NCI-H2171 (cell line): ENCODE measurements at regions not wholly inside any gene's neighbourhood (a gene's known extent, or its start where the extent isn't known, plus 50 kb on each side); places are given as distances from the start of the nearest gene placed in this dataset.

ENCODE experiments used
- DNase-seq: peaks from one replicate; lab custom pipeline; 2025; lab: John Stamatoyannopoulos, UW

DNA sequence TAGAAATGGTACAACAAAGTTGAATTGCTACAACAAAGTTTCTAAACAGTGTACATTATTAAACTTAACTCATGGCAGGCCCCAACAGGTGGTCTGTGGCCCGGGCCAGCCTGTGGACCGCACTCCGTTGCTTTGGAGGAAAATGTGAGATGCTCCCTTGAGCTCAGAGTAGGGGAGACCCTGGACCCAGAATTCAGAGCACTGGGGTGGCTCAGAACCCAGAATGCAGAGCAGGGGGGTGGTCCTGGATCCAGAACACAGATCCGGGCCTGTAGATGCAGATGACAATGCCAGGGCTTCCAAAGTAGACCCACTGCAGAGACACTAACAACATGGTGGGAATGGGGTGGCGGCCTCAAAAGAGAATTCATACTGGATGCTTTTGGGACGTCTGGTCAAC is 311.0 kb downstream of the NDUFA10 start:
- no peak for DNase-seq

DNA sequence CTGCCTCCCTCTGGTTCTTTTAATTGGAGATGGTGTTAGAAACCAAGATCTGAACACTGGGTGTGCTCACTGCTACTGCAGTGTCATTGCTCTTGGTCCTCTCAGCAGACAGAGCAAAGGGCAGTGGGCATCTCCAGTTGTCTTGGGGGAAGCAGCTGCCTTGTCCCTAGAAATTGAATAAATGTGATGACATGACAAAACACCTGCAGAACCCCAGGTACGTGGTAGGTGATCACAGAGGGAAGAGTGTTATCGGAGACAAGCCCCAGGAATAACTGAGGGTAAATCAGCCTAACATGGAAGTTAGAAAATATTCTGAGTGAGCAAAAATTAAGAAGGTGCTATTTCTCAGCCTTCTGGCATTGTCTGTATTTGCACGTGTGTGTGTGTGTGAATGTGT is 311.9 kb upstream of the HDAC4 start:
- DNase-seq, result no peak

DNA sequence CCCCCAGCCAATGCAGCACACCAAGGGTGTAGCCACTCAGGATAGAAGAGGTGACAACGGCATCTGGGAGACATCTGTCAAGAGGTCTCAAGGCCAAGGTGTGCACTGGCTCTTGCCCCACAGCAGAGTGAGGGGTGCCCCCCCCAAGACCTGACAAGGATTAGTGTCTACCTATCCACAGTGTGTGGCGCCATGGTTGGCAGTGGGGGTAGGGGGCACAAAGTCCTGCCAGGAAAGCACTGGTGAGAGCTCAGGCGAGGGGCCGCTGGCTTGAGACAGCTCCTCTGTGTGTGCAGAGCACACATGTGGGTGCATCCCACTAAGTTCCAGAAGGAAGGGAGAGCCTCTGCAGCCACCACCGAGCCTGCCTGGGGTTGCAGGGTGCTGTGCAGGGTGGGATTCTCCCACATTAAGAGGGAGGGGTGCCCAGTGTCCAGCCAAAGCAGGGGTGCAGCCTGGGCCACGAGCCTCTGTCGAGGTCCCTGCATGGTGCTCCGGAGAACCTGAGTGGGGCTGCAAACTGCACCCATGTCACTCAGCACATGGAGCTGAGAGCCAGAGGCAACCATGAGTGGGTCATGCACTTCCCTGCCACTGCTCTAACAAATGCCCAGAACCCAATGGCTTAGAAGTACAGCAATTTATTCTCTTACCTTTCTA is 311.2 kb upstream of the HDAC4 start:
- no peak for DNase-seq

DNA sequence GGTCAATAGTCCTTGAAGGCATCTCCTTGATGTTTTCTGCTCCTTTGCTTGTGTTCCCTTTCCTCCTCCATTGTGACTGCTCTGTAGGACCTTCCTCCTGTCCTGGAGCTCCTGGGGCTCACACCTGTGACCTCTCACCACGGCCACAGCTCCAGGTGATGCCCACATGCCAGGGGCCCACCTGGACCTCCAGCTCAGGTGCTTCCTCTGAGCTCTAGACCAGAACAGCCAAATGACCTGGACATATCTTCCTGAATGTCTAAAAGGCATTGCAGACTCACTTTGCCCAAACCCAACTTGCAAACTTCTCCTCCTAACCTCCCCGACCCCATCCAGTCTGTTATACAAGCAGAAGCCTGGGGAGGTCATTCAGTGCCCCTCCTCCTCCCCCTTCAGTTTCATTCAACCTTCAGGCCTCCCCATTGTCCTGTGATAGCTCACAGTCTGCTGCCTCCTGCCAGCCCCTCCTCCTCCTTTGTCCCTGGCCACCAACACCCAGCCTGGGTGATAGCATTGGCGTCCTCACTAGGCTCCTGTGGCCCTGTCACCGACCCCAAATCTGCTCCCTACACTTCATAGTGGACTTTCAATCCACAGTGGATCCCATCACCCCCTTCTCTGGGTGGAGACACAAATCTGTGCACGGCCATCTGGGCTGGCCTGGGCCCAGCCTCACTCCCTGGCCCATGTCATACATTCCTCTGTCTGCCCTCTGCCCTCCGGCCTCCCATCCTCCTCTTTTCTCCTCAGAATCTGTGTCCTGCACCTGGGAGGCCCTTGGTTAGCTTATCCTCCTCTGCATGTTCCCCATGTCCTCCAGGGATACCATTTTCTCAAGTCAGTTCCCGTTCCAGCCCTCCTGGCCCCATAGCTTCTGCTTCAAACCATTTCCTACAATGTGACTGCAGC is 310.4 kb upstream of the HDAC4 start:
- DNase-seq, result no peak

DNA sequence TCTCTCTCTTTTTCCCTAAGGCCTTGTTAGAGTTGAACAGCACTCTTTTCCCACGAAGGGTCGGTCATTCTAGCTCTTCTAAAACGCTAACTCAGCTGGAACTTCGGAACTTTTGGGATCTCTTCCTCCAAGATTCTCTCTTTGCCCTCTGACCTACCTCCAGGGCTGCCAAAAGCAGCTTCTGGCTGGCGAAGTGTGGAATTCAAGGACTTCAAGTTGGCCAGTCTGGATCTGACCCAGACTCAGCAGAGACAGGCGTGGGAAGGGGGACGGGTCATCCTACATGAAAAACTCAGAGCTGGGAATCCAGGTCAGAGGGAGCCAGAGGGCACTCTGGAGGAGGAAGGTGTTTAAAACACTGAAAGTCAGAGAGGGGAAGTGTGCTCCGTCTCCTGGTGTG is 305.5 kb upstream of the HDAC4 start:
- no peak for DNase-seq

DNA sequence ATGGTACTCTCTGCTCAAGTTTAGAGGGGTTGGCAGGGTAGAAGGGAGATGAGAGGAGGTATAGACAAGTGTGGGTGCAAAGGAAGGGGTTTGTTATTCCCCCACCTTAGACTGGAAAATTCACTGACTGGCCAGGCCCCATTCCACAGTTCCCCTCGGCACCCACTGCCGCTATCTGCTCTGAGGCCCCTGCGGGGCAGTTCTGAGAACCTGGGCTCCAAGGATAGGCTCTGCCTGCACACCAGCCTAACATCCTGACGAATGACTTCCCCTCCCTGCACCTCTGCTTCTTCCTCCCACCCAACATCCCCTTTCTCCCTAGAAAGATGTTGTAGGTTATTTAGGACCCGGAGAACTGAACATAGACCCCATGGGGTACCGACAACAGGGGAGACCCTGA is 303.9 kb upstream of the HDAC4 start:
- no peak for DNase-seq

DNA sequence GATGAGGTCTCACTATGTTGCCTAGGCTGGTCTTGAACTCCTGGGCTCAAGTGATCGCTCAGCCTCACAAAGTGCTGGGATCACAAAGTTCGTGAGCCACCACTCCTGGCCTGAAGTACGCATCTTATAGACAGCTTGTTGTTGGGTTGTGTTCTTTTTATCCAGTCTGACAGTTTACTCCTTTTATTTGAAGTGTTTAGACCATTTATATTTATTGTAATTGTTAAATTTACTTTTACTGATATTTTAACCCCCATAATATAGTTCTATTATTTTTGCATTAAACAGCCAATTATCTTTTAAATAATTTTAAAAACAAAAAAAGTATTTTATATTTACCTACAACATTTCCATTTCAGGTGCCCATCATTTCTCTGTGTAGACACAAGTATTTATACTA is 303.0 kb upstream of the HDAC4 start:
- DNase-seq, result no peak

DNA sequence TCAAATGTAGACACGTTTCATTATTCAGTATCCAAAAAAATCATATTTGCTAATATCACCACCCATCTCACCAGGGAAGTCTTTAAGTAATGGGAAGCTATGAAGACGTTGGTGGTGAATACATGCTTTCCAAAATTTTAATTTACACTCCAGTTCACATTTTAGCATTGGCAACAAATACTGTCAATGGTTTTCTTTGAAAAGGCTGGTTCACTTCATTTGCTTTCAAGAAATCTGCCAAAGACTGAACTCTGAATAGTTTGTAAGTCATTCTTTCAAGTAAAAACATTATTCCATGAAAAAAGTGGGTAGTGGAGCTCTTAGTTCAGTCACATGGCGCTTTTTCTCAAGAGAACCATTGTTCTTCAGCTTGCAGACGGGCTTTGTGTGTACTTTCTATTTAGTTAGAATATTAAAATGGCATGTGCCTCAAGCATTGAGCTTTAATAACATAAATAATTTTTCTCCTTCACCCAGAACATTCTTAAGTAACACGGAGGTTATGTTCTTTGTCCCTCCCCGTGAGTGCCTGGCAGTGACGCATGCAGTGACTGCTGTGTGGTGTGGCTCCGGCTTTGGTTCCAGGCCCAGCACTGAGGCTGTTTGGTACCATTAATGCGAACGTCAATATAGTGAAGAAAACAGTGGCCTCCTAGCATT is 300.0 kb upstream of the HDAC4 start:
- no peak for DNase-seq

DNA sequence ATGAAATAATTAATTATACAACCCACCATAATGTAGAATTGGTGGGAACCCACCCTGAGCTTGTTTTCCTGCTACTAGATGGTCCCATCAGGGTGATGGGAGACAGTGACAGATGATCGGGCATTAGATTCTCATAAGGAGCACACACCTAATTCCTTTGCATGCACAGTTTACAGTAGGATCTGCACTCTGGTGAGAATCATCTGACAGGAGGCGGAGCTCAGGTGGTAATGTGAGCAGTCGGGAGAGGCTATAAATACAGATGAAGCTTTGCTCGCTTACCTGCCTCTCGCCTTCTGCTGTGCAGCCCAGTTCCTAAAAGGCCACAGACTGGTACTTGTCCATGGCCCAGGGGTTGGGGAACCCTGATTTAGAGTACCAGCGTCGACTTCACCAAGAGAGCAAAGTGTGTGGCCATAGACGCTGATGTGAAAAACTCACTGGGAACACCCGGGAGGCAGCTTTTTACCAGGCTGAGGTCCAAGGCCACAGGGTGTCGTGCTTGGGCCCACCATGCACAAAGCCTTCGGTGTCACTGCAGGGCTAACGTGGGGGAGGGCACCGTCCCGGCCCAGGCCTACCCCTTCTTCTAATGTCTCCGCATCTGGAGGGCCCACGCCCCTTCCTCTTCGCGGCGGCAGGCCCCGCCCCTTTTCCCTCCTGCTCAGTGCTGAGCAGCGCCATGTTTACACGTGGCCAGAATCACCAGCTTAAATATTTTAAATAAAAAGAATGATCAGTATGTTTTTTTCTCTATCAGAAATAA is 296.8 kb upstream of the HDAC4 start:
- no peak for DNase-seq

DNA sequence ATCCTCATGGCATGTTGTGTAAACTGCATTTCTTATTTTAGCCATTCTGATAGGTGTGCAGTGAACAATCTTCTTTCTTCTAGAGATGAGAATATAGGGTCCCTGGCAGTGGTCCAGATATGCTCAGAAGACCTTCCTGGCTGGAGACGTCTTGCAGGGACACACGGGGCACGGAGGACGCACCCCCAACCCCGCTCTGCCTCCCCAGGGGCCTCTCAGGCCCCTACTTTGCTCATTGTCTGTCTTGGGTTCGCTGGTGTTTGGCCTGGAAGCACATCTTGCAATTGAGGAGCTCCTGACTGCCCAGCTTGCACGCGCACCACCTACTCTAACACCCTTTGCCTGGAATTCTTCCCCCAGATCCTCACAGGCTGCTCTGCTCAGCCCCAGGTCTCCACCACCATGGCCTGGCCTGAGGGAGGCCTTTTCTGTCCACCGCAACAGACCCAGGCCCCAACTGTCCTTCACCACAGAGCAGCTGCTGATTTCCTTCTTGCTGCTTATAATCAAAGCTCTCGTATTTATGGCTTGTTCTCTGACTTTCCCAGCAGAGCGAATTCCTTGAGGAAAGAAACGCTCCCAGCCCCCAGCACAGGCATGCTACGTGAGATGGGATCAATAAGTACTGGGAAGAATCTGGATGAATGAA is 295.9 kb upstream of the HDAC4 start:
- DNase-seq, result no peak

DNA sequence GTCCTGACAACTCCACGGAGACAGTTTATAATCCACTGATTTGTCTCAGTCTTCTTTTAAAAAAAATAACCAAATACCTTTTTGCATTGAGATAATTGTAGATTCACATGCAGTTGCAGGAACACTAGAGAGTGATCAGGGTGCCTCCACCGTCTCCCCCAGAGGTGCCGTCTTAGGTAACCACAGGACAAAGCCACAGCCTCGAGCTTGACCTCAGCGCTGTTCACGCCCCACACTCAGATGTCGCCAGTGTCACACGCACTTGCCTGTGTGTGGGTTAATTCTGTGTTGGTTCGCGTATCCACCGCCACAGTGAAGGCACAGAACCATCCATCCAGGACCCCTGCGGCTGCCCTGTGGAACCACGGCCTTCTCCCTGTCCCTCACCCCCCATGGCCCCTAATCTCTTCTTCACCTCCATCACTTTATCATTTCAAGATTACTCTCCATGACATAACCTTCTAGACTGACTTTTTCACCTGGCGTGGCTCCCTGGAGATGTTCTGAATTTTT is 295.0 kb upstream of the HDAC4 start:
- no peak for DNase-seq

DNA sequence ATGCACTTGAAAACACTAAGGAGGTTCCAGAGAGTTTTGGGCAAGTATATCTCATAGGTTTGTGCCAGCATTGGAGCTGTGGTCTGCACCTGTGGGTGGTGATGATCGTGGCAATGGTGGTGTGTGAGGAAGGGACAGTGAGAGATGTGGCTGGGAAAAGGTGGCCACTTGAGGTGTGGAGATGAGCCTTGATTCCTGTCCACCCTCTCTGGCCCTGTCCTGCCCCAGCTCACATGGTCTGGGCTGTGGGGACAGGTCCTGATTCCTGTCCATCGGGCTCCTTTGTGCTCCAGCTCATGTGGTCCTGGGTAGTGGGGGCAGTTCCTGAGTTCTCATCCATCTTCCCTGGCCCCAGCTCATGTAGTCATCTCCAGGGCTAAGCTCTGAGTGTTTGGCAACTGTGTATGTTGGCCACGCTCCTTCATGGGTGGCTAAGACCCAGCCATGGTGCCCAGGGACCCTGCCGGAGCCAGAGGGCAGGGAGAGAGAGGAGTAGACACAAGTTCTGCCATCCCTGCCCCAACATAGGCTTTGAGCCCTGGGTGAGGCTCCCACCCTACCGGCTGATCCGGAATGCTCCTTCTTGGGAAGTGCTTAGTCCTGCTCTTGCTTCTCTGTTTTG is 294.4 kb upstream of the HDAC4 start:
- DNase-seq, result no peak

DNA sequence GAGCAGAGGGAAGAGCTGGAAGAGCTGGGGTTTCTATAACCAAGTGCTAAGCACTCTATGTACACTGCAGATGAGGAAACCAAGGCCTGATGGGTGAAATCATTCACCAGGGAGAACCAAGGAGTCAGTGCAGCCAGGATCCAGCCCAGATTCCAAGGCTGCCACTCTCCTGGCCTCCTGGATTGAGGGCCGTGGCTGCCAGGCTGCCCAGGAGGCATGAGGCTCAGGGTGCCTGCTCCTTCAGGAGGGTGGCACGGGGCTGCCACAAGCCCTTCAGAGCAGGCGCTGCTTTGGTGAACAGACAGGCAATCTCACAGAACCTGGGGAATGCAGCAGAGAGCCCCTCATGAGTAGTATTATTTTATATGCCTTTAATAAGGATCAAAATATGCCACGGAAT is 293.7 kb upstream of the HDAC4 start:
- no peak for DNase-seq

DNA sequence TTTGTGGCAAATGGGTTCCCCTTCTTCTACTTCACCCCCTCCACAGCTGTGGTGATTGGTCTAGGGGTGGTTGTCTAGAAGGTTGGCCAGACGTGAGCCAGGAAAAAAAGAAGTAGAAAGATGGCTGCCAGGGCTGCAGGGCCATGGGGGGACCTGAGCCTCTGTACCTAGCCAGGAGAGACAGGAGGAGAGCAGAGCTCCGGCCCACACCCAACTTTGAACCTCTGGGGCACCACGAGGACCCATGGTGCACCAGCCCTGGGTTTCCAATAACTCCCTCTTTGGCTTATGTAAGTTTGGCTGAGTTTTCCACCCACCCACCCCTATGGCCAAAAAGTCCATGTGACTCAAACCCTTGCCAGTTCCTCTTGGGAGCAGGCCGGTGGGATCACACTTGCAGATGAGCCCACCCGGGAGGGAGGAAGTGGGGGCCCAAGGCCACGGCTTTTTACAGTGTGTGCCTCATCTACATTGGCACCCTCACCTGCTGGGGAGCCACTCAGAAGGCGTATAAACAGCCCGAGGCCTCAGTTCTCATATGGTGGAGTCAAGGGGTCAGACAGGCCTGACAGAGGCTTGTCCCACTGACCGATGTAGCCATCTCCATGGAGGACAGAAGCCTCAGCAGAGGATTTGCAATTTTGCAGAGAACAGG is 293.1 kb upstream of the HDAC4 start:
- no peak for DNase-seq

DNA sequence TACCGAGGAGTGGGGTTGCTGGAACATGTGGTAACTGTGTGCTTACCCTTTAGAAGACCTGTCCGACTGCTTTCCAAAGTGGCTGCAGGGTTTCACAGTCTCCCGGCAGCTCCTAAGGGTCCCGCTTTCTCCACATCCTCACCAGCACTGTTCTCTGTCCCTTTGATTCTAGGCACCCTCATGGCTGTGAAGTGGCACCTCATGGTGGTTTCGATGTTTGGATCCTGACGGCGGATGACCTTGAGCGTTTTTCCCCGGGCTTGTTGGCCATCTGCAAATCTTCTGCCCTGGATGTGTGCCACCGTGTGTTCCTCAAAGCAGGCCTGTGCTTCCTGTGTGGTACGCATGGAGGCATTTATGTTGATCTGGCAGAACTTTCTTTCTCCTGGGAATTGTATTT is 292.5 kb upstream of the HDAC4 start:
- no peak for DNase-seq

DNA sequence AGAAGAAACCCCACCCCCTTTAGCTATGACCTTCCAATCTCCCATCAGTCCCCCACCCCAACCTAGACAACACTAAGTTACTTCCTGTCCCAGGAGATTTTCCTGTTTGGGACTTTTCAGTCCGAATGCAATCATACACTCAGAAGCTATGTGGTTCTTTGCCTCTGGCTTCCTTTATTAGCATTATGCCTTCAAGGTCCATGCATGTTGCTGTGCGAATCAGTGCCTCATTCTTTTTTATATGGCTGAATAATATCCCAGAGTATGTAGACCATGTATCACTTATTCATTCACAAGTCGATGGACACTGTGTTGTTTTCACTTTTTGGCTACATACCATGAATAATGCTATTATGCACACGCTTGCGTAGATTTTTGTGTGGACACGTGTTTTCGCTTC is 292.1 kb upstream of the HDAC4 start:
- no peak for DNase-seq

DNA sequence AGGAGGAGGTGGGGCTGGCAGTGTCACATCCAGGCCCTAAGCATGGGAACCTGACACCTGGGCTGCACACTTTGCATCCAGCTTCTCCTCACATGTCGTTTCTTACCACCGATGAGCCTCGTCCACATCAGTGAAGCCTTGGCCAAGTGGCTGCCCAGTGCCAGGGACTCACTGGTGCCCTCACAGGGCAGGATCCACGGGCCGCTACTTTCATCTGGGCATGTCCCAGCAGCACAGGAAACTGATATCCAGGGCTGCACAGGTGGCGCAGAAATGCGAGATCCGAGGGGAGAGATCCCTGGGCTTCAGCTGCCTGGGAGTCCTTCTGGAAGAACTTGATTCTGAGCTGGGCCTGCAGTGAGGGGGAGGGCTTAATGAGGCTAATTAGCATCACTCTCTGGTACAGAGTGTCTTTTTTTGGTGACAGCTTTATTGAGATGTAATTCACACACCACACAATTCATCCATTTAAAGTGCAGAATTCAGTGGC is 291.6 kb upstream of the HDAC4 start:
- DNase-seq, result peak; percentile 72

DNA sequence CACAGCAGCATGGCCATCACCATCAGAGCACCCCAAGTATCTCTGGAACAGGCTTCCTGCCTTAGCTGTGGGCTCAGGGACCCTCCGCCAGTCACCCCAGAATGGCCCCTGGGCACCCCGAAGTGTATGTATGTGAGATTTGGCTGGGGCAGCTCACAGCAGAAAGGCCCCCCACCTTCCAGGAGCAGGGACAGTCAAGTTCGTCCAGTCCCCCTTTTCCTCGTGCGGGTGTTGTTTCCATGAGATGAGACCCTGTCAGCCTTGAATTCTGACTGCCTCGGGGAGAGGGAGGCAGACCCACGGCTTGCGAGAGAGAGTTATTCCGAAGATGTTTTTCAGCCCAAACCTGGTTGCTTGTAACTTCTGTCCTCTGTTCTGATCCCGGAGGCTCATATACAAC is 290.9 kb upstream of the HDAC4 start:
- DNase-seq, result no peak

DNA sequence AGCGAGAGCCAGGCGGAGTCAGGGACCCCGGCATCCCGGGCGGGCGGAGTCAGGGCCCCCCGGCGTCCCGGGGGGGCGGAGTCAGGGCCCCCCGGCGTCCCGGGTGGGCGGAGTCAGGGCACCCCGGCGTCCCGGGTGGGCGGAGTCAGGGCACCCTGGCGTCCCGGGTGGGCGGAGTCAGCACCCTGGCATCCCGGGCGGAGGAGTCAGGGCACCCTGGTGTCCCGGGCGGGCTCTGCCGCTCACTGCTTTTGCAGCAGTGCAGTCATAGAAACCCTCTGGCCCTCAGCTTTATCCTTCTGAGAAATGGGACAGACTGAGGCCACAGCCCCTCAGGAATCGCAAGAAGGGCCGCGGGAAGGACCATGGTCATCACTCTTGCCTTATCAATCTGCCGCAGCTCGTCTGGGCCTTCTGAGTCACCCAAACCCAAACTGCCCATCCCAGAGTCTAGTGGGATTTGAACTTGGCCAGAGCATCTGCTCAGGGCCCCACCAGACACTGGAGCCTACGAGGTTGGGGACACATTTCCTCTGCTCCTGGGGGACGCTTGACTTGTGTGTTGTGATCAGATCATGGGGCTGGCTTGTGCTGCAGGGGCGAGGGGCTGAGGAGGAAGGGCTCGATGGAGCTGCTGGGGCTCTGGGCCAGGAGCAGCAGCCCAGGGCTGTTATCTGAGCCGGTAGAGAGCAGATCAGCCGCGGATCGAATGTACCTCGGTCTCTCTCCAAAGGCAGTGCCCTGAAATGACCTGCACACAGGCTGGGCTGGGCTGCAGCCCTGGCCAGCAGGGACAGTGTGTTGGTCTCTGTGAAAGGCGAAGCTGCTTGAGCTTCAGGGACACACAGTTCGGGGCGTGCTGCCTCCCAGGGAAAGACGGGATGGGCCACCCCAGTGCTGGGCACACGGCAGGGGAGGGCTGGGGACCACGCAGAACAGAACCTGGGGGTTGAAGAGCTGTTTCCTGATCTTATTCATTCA is 290.1 kb upstream of the HDAC4 start:
- DNase-seq, result peak; percentile 32
